Fibroblast of lung (primary cell): ENCODE measurements at regions not wholly inside any gene's neighbourhood (a gene's known extent, or its start where the extent isn't known, plus 50 kb on each side); places are given as distances from the start of the nearest gene placed in this dataset.
A peak's percentile ranks its signal among the peaks of the same experiment; 100 is the strongest.

ENCODE experiments used
- DNase-seq, 2 donors: peaks; one replicate each; pipeline versions ENCODE4 v3.0.0 to v3.0.0-alpha.2; 2010; ENCODE audit warnings: low read depth in 2 of 2
- H2AFZ ChIP-seq: 2 replicates; pipeline ENCODE4 v1.5.1; 2012; ENCODE audit warnings: low read length, control low read depth, inconsistent platforms
- H3K27ac ChIP-seq: 2 replicates; pipeline ENCODE4 v1.5.1; 2011; ENCODE audit warnings: low read length, control low read depth; ENCODE audit not compliant: insufficient read depth
- H3K27me3 ChIP-seq: 2 replicates; pipeline ENCODE4 v1.5.1; 2011; ENCODE audit warnings: mild to moderate bottlenecking, low read length; ENCODE audit not compliant: control insufficient read depth, insufficient read depth
- H3K36me3 ChIP-seq: 2 replicates; pipeline ENCODE4 v1.5.1; 2011; ENCODE audit warnings: low read length; ENCODE audit not compliant: control insufficient read depth, insufficient read depth
- H3K4me1 ChIP-seq: 2 replicates; pipeline ENCODE4 v1.5.1; 2011; ENCODE audit warnings: low read length; ENCODE audit not compliant: control insufficient read depth, insufficient read depth; ENCODE audit errors: extremely low read depth
- H3K4me2 ChIP-seq: 2 replicates; pipeline ENCODE4 v1.5.1; 2011; ENCODE audit warnings: low read length, control low read depth; ENCODE audit not compliant: insufficient read depth; ENCODE audit errors: extremely low read depth
- H3K4me3 ChIP-seq, 4 experiments: fragments of 200-600 bp in 1 of 4; sonication (generic) in 1 of 4; replicated peaks in 1 of 4; 2 replicates each; pipeline ENCODE4 v1.5.1; 2011 to 2016; ENCODE audit warnings: low read length in 4 of 4, low read depth in 3 of 4, mild to moderate bottlenecking in 3 of 4, control low read depth in 2 of 4, inconsistent platforms in 1 of 4, mixed read lengths in 1 of 4; ENCODE audit not compliant: insufficient read depth in 1 of 4; ENCODE audit errors: control extremely low read depth in 1 of 4
- H3K79me2 ChIP-seq: 2 replicates; pipeline ENCODE4 v1.5.1; 2012; ENCODE audit warnings: mild to moderate bottlenecking, low read length, inconsistent platforms; ENCODE audit not compliant: control insufficient read depth, insufficient read depth
- H3K9ac ChIP-seq: 2 replicates; pipeline ENCODE4 v1.5.1; 2011; ENCODE audit warnings: mild to moderate bottlenecking, low read length, control low read depth; ENCODE audit not compliant: insufficient read depth
- H3K9me3 ChIP-seq: 2 replicates; pipeline ENCODE4 v1.5.1; 2012; ENCODE audit warnings: low read depth, low read length; ENCODE audit not compliant: control insufficient read depth, insufficient read depth
- H4K20me1 ChIP-seq: 2 replicates; pipeline ENCODE4 v1.5.1; 2011; ENCODE audit warnings: low read length; ENCODE audit not compliant: control insufficient read depth, insufficient read depth; ENCODE audit errors: extremely low read depth
- EZH2 ChIP-seq: IDR thresholded peaks from 2 replicates; pipeline ENCODE4 v1.5.1; 2012; ENCODE audit warnings: low read length, control low read depth, mild to moderate bottlenecking; ENCODE audit errors: missing control alignments
- TF ChIP-seq, protein P1 (sequence below), 2 donors: IDR thresholded peaks in 1 of 2; conservative IDR thresholded peaks in 1 of 2; 1 replicate in 1 of 2; 2 replicates in 1 of 2; pipeline ENCODE4 v1.5.1; 2011 to 2012; ENCODE audit warnings: low read length in 2 of 2, control low read depth in 1 of 2, inconsistent platforms in 1 of 2, low read depth in 1 of 2, mild to moderate bottlenecking in 1 of 2

DNA sequence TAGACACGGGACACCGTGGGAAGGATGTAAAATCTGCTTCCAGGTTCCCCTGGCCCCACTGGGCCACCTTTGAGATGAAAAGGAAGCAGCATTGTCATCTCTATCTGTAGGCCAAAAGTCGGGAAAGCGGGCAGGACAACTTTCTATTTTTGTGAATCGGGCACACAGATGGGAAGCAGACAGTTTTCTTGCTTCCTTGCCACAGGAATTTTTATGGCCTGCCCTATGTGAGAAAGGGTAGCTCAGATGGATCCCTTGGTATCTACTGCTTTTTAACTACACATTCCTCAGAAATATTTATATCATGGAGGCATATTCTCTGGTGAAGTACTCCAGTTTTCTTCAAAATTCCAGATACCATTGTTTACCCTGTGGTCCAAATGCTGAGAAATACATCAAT, 735.5 kb downstream of the CBLN2 start:
- no peak overlapping the region for H3K9ac ChIP-seq
- H2AFZ ChIP-seq: no peak overlapping the region
- no peak for DNase-seq
- H3K4me2 ChIP-seq: no peak overlapping the region
- H3K79me2 ChIP-seq: no peaks in the 10 kb centered on the region
- H3K4me1 ChIP-seq: no peaks in the 10 kb centered on the region
- H3K4me3 ChIP-seq: no peak overlapping the region
- H4K20me1 ChIP-seq: no peaks in the 10 kb centered on the region
- no peaks in the 10 kb centered on the region for H3K36me3 ChIP-seq
- no peaks in the 10 kb centered on the region for H3K27me3 ChIP-seq
- TF ChIP-seq, protein P1, sequence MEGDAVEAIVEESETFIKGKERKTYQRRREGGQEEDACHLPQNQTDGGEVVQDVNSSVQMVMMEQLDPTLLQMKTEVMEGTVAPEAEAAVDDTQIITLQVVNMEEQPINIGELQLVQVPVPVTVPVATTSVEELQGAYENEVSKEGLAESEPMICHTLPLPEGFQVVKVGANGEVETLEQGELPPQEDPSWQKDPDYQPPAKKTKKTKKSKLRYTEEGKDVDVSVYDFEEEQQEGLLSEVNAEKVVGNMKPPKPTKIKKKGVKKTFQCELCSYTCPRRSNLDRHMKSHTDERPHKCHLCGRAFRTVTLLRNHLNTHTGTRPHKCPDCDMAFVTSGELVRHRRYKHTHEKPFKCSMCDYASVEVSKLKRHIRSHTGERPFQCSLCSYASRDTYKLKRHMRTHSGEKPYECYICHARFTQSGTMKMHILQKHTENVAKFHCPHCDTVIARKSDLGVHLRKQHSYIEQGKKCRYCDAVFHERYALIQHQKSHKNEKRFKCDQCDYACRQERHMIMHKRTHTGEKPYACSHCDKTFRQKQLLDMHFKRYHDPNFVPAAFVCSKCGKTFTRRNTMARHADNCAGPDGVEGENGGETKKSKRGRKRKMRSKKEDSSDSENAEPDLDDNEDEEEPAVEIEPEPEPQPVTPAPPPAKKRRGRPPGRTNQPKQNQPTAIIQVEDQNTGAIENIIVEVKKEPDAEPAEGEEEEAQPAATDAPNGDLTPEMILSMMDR (conservative IDR thresholded peaks at IDR 0.05 in 1 of 2, IDR thresholded peaks at IDR 0.05 in 1 of 2; ENCODE audit: low read depth in 1 of 2, low read length in 2 of 2): no peak
- no peak overlapping the region for H3K27ac ChIP-seq
- H3K9me3 ChIP-seq: no peaks in the 10 kb centered on the region

DNA sequence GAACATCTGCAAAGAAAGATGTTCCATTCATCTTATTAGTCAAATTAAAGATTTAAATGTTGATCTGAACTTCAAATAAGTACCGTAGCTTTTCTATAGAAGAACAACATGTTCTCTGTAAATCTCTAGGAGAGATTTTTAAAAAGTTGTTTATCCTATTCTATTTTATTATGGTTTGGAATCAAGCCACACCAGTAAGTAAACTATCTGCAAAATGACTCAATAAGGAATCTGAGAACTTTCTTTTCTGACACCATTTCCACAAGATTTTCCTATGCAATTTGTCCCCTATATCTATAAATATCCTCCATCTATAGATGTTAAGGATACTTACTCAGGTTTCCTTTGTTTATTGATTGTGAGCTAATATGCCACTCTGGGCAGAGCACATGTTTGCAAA, 736.6 kb downstream of the CBLN2 start:
- Histone ChIP-seq H2AFZ (no peak overlapping the region), H3K27me3 (no peaks in the 10 kb centered on the region), H3K9ac (no peak overlapping the region), H3K36me3 (no peaks in the 10 kb centered on the region), H3K79me2 (no peaks in the 10 kb centered on the region), H3K4me3 (no peak overlapping the region), H3K4me2 (no peak overlapping the region), H4K20me1 (no peaks in the 10 kb centered on the region), H3K27ac (no peak overlapping the region), H3K9me3 (no peaks in the 10 kb centered on the region), H3K4me1 (no peaks in the 10 kb centered on the region)
- TF ChIP-seq, protein P1 (conservative IDR thresholded peaks at IDR 0.05 in 1 of 2, IDR thresholded peaks at IDR 0.05 in 1 of 2; ENCODE audit: low read depth in 1 of 2, low read length in 2 of 2): no peak
- no peak for TF ChIP-seq EZH2
- DNase-seq: peak in 1 of 2 donors; percentile 67

DNA sequence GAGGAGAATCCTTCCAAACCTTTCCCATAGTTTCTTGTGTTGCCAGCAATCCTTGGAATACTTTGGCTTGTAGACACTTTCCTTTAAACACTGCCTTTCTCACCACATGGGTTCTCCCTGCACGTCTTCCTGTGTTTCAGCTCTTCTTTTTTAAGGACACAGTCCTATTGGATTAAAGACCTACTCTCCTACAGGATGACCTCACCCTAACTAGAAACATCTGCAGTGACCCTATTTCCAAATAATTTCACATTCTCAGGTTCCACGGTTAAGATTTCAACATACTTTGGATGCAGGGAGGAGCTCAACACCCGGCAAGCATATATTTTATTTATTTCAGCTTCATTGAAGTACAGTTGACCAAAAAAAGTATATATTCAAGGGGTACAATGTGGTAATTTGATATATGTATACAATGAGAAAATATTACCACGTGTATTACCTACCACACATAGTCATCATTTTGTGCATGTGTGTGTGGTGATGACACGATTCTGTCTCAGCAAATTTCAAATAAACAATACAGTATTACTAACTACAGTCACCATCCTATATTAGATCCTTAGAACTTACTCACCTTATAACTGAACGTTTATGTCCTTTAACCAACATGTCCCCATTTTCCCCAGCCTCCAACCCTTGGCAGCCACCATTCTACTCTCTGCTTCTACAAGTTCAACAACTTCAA, 745.0 kb downstream of the CBLN2 start:
- Histone ChIP-seq H3K36me3 (no peaks in the 10 kb centered on the region), H2AFZ (no peak overlapping the region), H3K27me3 (no peaks in the 10 kb centered on the region), H3K27ac (no peak overlapping the region), H3K9me3 (no peaks in the 10 kb centered on the region), H3K4me1 (no peaks in the 10 kb centered on the region), H3K79me2 (no peaks in the 10 kb centered on the region), H3K4me2 (no peak overlapping the region), H3K9ac (no peak overlapping the region), H4K20me1 (no peaks in the 10 kb centered on the region), H3K4me3 (no peak overlapping the region)
- DNase-seq: peak; percentile 33 to 89
- TF ChIP-seq EZH2: no peak
- TF ChIP-seq, protein P1 (conservative IDR thresholded peaks at IDR 0.05 in 1 of 2, IDR thresholded peaks at IDR 0.05 in 1 of 2; ENCODE audit: low read depth in 1 of 2, low read length in 2 of 2): no peak
